Endothelial cell (in vitro differentiated cells): ENCODE measurements at regions not wholly inside any gene's neighbourhood (a gene's known extent, or its start where the extent isn't known, plus 50 kb on each side); places are given as distances from the start of the nearest gene placed in this dataset.
"Not testable (repeated sequence)": the region's sequence is repeated elsewhere in the genome, so short reads cannot be mapped to it uniquely, and the experiment has no call there.

Experiments used
- DNase-seq: peaks from one replicate; pipeline ENCODE4 v3.0.0; 2021; ENCODE audit warnings: low spot score
- H3K27ac Mint-ChIP-seq: one replicate; pipeline ENCODE4 v1.8.0; 2021; ENCODE audit warnings: mixed read lengths, inconsistent platforms; ENCODE audit not compliant: unreplicated experiment
- H3K27me3 Mint-ChIP-seq: one replicate; pipeline ENCODE4 v1.8.0; 2021; ENCODE audit warnings: mild to moderate bottlenecking, moderate library complexity, mixed read lengths, inconsistent platforms; ENCODE audit not compliant: unreplicated experiment
- H3K36me3 Mint-ChIP-seq: one replicate; pipeline ENCODE4 v1.8.0; 2021; ENCODE audit warnings: mild to moderate bottlenecking, low read depth, mixed read lengths, inconsistent platforms; ENCODE audit not compliant: unreplicated experiment
- H3K4me1 Mint-ChIP-seq: one replicate; pipeline ENCODE4 v1.8.0; 2021; ENCODE audit warnings: mild to moderate bottlenecking, mixed read lengths, inconsistent platforms; ENCODE audit not compliant: unreplicated experiment
- H3K4me3 Mint-ChIP-seq: one replicate; pipeline ENCODE4 v1.8.0; 2021; ENCODE audit warnings: mild to moderate bottlenecking, mixed read lengths, inconsistent platforms; ENCODE audit not compliant: unreplicated experiment
- H3K9me3 Mint-ChIP-seq: one replicate; pipeline ENCODE4 v1.8.0; 2021; ENCODE audit warnings: mixed read lengths, inconsistent platforms; ENCODE audit not compliant: unreplicated experiment

- not testable (repeated sequence) for H3K9me3 Mint-ChIP-seq, H3K27ac Mint-ChIP-seq, H3K36me3 Mint-ChIP-seq, DNase-seq, H3K27me3 Mint-ChIP-seq, H3K4me3 Mint-ChIP-seq
- H3K4me1 Mint-ChIP-seq, result peaks cover 16% of the 10 kb centered on the region
These were observed 115.8 kb downstream of the UNC93B1 start for GRCh38 chr11:67888056-67888455.

- not testable (repeated sequence) for H3K4me3 Mint-ChIP-seq, H3K9me3 Mint-ChIP-seq, H3K36me3 Mint-ChIP-seq, DNase-seq, H3K27me3 Mint-ChIP-seq, H3K27ac Mint-ChIP-seq
- peaks cover 16% of the 10 kb centered on the region for H3K4me1 Mint-ChIP-seq
These were observed 117.2 kb downstream of the UNC93B1 start for GRCh38 chr11:67886672-67887071.

GRCh38 chr11:67886207-67886606 is 117.7 kb downstream of the UNC93B1 start:
- H3K4me3 Mint-ChIP-seq, H3K27me3 Mint-ChIP-seq, DNase-seq, H3K36me3 Mint-ChIP-seq, H3K9me3 Mint-ChIP-seq, H3K27ac Mint-ChIP-seq: not testable (repeated sequence)
- peaks cover 16% of the 10 kb centered on the region for H3K4me1 Mint-ChIP-seq

- not testable (repeated sequence) for H3K27ac Mint-ChIP-seq, H3K36me3 Mint-ChIP-seq, DNase-seq, H3K27me3 Mint-ChIP-seq, H3K9me3 Mint-ChIP-seq, H3K4me3 Mint-ChIP-seq
- peaks cover 16% of the 10 kb centered on the region for H3K4me1 Mint-ChIP-seq
These were observed 118.3 kb downstream of the UNC93B1 start for GRCh38 chr11:67885574-67885973.

- not testable (repeated sequence) for H3K36me3 Mint-ChIP-seq, H3K4me3 Mint-ChIP-seq, DNase-seq, H3K9me3 Mint-ChIP-seq, H3K27me3 Mint-ChIP-seq
- peaks cover 16% of the 10 kb centered on the region for H3K4me1 Mint-ChIP-seq
- H3K27ac Mint-ChIP-seq, result peak overlapping the region; percentile 91
These were observed 118.9 kb downstream of the UNC93B1 start for GRCh38 chr11:67884761-67885558.

GRCh38 chr11:67884073-67884757 is 119.7 kb downstream of the UNC93B1 start:
- not testable (repeated sequence) for H3K9me3 Mint-ChIP-seq, H3K27me3 Mint-ChIP-seq, H3K4me3 Mint-ChIP-seq, H3K36me3 Mint-ChIP-seq, DNase-seq
- peaks cover 13% of the 10 kb centered on the region for H3K4me1 Mint-ChIP-seq
- peak overlapping the region; percentile 91 for H3K27ac Mint-ChIP-seq

GRCh38 chr11:67882304-67882703 is 121.6 kb downstream of the UNC93B1 start:
- DNase-seq, H3K27ac Mint-ChIP-seq: not testable (repeated sequence)

GRCh38 chr11:67881836-67882235 is 122.1 kb downstream of the UNC93B1 start:
- not testable (repeated sequence) for H3K27ac Mint-ChIP-seq, H3K36me3 Mint-ChIP-seq, H3K27me3 Mint-ChIP-seq, H3K9me3 Mint-ChIP-seq, H3K4me3 Mint-ChIP-seq, DNase-seq
- H3K4me1 Mint-ChIP-seq, result peaks cover 10% of the 10 kb centered on the region

More at GRCh38 chr11:67882304-67882703, 121.6 kb downstream of the UNC93B1 start:
- not testable (repeated sequence) for H3K9me3 Mint-ChIP-seq, H3K27me3 Mint-ChIP-seq, H3K4me3 Mint-ChIP-seq, H3K36me3 Mint-ChIP-seq
- peaks cover 12% of the 10 kb centered on the region for H3K4me1 Mint-ChIP-seq

- H3K27me3 Mint-ChIP-seq, H3K27ac Mint-ChIP-seq: not testable (repeated sequence)
- H3K4me1 Mint-ChIP-seq, result peaks cover 10% of the 10 kb centered on the region
These were observed 123.2 kb downstream of the UNC93B1 start for GRCh38 chr11:67880594-67881196.

GRCh38 chr11:67878666-67879065 is 125.2 kb downstream of the UNC93B1 start:
- H3K27ac Mint-ChIP-seq, H3K36me3 Mint-ChIP-seq, H3K4me3 Mint-ChIP-seq, H3K9me3 Mint-ChIP-seq, H3K27me3 Mint-ChIP-seq, H3K4me1 Mint-ChIP-seq, DNase-seq: not testable (repeated sequence)

More at GRCh38 chr11:67880594-67881196, 123.2 kb downstream of the UNC93B1 start:
- DNase-seq, H3K36me3 Mint-ChIP-seq, H3K4me3 Mint-ChIP-seq, H3K9me3 Mint-ChIP-seq: not testable (repeated sequence)

GRCh38 chr11:67877316-67877715 is 126.6 kb downstream of the UNC93B1 start:
- not testable (repeated sequence) for DNase-seq, H3K27me3 Mint-ChIP-seq, H3K27ac Mint-ChIP-seq, H3K4me3 Mint-ChIP-seq, H3K9me3 Mint-ChIP-seq, H3K36me3 Mint-ChIP-seq, H3K4me1 Mint-ChIP-seq

GRCh38 chr11:67873223-67873622 is 130.7 kb downstream of the UNC93B1 start:
- H3K27me3 Mint-ChIP-seq, H3K36me3 Mint-ChIP-seq, DNase-seq, H3K9me3 Mint-ChIP-seq, H3K27ac Mint-ChIP-seq, H3K4me3 Mint-ChIP-seq, H3K4me1 Mint-ChIP-seq: not testable (repeated sequence)
